HT-29 (cell line): ENCODE measurements at regions not wholly inside any gene's neighbourhood (a gene's known extent, or its start where the extent isn't known, plus 50 kb on each side); places are given as distances from the start of the nearest gene placed in this dataset.
"Not testable (repeated sequence)": the region's sequence is repeated elsewhere in the genome, so short reads cannot be mapped to it uniquely, and the experiment has no call there.

ENCODE experiments used
- DNase-seq: peaks from one replicate; pipeline ENCODE4 v3.0.0-alpha.2; 2015; ENCODE audit warnings: low spot score

DNA sequence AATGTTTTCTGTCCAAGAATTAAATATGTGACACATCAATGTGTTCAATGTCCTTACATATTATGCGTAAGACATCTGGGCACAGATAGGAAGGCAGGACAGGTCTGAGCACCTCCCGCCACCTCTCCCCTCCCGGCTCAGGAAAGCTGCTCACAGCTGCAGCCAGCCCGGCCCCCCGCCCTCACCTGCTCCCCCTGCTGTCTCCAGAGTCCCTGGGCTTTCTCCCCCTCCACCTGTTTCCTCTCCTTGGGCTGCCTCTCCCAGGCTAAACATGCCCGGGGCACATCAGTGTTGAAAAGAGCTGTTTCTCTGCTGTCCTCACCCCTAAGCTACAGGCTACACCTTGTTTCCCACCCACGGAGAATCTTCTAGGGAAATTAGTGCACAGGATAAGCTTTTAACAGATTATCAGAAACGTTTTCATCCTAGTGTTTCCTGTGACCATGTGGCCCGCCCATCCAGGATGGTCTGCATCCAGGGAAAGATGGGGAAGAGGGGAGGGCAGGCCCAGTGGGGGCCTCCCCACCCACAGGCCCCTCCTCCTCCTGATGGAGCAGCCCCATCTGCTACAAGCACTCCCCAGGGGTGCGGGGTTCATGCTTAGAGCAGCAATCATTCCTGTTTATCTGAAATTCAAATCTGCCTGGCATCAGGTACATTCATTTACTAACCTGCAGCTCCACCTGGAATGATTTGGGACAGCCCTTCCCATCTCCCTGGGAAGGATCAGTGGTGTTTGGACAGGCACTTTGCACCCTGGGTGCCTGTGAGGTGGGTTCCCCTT lies 273.8 kb upstream of the SFSWAP start:
- no peak for DNase-seq

GRCh38 chr12:131437706-131438492 lies 273.0 kb upstream of the SFSWAP start:
- DNase-seq = no peak

- DNase-seq = not testable (repeated sequence)
Observed at GRCh38 chr12:131438493-131438835, 272.4 kb upstream of the SFSWAP start.

GRCh38 chr12:131438881-131439280 lies 272.0 kb upstream of the SFSWAP start:
- DNase-seq = no peak

DNA sequence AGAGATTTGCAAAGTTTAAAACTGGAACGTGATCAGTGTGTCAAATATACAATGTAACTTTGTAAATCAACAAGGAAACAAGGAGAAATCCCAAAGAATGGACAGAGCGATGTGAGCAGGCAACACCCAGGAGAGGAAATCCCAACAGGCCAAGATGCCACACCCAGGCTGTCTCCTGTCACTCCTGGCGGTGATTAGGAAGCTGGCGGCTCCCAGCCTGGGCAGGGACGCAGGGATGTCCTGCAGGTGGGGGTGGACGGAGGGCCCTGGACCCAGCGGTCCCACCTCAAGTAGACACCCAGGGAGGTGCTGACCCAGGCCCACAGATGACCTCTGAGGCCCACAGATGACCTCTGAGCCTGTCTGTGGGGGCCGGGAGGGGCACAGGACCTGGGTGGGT lies 271.1 kb upstream of the SFSWAP start:
- not testable (repeated sequence) for DNase-seq

DNA sequence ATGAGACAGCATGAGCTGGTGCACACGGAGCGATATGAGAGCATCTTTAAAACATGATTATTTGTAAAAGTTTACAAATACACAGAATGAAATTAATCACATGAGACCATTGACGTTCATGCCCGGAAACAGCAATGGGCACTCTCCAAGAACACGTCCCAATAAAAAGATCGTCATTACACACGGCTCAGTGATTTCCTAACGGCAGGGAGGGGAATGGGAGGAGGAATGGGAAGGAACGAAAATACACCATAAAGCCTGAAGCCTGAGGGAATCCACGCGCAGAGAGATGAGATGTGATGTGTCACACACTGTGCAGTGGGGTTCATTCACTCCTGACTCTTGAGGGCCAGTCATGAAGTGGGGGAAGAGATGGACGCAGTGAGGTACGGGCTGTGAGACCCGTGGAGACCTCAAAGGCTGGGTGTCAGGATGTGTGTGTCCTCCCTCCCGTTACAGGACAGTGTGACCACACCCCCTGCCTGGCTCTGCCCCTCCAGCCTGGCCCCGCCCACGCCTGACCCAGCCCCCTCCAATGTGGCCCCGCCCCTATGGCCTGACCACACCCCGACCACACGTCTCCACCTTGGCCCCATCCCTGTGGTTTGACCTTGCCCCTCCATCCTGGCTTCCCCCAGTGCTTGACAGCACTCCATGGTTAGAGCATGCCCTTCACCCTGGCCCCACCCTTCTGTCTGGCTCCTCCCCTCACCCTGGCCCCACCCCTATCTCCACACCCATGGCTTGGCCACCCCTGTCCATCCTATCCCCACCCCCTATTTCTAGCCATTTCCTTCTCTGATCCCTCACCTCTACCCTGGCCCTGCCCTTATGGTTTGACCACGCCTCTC lies 270.5 kb upstream of the SFSWAP start:
- not testable (repeated sequence) for DNase-seq

DNA sequence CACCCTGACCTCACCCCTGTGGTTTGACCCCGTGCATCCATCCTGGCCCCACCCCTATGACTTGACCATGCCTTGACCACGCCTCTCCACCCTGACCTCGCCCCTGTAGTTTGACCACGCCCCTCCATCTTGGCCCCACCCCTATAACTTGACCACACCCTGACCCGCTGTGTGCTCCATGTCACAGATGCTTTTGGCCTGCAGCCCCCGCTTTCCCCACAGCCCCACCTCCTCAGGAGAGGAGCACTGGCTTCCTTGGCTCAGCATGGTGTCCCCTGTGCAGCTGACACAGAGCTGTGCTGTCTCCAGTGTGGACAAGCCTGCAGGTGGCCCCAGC lies 269.9 kb upstream of the SFSWAP start:
- DNase-seq = no peak

- no peak for DNase-seq
Observed at GRCh38 chr12:131441638-131442336, 269.1 kb upstream of the SFSWAP start.

DNA sequence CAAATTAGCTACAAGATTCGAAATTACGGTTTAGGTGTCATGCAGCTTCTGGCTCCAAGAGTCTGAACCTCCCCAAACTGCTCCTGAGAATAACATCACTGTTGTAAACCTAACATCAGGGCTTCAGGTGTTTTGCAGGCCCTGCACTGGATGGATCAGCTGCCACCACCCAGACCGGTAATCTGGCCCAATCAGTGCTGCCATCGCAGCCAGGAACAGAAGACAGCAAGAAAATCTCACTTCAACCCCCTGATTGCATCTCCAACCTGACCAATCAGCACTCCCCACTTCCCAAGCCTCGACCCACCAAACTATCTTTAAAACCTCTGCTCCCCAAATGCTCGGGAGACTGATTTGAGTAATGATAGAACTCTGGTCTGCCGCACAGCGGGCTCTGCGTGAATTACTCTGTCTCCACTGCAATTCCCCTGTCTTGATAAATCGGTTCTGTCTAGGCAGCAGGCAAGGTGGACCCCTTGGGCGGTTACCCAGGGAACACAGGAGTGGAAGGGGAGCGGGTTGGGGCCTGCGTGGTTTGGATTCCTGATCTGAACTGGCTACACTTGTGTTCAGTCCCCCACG lies 268.5 kb upstream of the SFSWAP start:
- no peak for DNase-seq

- no peak for DNase-seq
Observed at GRCh38 chr12:131443019-131444000, 267.6 kb upstream of the SFSWAP start.

- DNase-seq = no peak
Observed at GRCh38 chr12:131444220-131445164, 266.4 kb upstream of the SFSWAP start.

DNA sequence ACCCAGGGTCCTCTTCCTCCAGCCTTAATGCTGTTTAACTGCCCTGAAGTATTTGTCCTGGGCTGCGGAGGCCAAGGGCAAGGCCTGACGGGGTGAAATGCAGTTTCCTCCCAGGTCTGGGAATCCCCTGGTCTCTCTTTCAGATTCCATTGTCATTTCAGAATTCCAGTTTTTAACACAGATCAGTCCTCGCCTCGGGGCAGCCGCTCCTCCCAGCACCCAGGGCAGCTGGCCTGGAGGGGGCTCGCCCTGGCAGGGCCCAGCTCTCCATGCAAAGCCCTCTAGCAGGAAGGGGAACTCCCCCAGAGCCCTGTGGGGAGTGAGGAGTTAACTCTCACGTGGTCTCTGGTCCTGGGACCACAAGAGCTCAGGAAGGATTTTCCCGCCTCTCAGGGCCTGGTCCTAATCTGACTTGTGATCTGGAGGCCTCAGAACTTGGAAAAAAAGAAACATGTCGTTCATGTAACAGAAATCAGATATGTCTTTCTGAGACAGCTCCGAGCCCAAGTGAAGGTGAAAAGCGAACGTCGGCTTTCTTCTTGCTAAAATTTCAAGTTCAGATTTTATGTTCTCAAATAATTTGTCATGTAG lies 265.6 kb upstream of the SFSWAP start:
- DNase-seq = no peak

- no peak for DNase-seq
Observed at GRCh38 chr12:131445795-131446194, 265.1 kb upstream of the SFSWAP start.

GRCh38 chr12:131447636-131448035 lies 263.3 kb upstream of the SFSWAP start:
- not testable (repeated sequence) for DNase-seq

GRCh38 chr12:131448254-131448795 lies 262.6 kb upstream of the SFSWAP start:
- no peak for DNase-seq

- no peak for DNase-seq
Observed at GRCh38 chr12:131449027-131449426, 261.9 kb upstream of the SFSWAP start.

DNA sequence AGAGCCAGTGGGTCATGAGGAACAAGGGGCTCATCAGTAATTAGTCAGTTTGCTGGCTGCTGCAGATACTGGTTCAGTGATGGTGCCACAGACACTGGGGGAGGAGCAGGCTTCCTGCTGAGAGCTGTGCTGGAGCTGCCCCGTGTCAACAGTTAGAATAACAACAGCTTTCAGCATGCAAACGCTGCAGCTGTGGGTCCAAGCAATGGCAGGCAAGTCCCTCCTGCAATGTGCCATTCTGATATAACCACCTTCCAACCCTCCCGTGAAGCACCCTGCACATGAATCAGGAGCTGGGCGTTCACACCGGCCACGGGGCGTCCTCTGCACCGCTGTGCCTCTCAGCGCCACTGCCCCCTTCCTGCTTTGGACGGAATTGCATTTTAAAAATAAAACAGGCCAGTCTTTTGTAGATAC lies 258.4 kb upstream of the SFSWAP start:
- peak; percentile 59 for DNase-seq
